Hematopoietic multipotent progenitor cell treated with erythropoietin and hydrocortisone succinate and interleukin-3 and kit ligand, for 17 days (in vitro differentiated cells): ENCODE measurements at regions not wholly inside any gene's neighbourhood (a gene's known extent, or its start where the extent isn't known, plus 50 kb on each side); places are given as distances from the start of the nearest gene placed in this dataset.
"Not testable (repeated sequence)": the region's sequence is repeated elsewhere in the genome, so short reads cannot be mapped to it uniquely, and the experiment has no call there.

Experiments
- DNase-seq: peaks from one replicate; pipeline ENCODE4 v3.0.0-alpha.2; 2015; ENCODE audit warnings: low spot score

- DNase-seq = no peak
Measured at GRCh38 chr7:34487391-34488115, 170.5 kb upstream of the NPSR1 start.

GRCh38 chr7:34488766-34489165 is 169.3 kb upstream of the NPSR1 start:
- DNase-seq = no peak

GRCh38 chr7:34491899-34492298 is 166.1 kb upstream of the NPSR1 start:
- no peak for DNase-seq

GRCh38 chr7:34493752-34494151 is 164.3 kb upstream of the NPSR1 start:
- DNase-seq = no peak

GRCh38 chr7:34497153-34497777 is 160.8 kb upstream of the NPSR1 start:
- no peak for DNase-seq

DNA sequence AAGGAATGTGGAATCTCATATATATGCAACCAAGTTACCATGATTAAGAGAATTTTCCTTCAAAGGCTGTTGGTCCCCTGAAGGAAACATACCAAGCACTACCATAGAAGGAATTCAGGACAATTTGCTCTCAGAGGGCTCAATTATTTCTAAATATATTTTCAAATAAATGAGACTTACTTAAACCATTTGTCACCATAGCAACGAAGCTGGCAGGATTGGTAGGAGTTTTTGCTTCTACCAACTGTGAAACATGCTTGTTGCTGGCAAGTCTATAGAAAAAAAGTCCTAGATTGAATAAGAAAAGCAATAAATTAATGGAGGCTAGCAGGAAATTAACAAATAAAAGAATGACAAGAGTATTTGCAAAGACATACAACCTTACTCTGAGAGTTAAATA is 156.9 kb upstream of the NPSR1 start:
- no peak for DNase-seq

DNA sequence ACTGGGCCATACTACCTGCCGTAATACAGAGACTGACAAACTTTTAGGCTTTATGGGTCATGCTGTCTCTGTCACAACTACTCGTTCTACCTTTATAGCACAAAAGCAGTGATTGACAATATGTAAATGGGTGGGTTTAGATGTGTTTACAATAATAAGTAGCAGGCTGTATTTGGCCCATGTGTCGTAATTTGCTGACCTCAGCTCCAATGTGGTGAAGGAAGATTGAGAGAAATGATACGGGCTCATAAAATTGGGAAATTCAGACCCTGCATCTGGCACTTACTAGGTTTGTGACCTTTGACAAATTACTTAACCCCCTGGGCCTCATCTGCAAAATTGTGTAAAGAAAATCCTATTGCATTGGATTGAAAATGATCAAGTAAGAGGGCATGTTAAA is 150.8 kb upstream of the NPSR1 start:
- no peak for DNase-seq

GRCh38 chr7:34523226-34523918 is 134.6 kb upstream of the NPSR1 start:
- no peak for DNase-seq

DNA sequence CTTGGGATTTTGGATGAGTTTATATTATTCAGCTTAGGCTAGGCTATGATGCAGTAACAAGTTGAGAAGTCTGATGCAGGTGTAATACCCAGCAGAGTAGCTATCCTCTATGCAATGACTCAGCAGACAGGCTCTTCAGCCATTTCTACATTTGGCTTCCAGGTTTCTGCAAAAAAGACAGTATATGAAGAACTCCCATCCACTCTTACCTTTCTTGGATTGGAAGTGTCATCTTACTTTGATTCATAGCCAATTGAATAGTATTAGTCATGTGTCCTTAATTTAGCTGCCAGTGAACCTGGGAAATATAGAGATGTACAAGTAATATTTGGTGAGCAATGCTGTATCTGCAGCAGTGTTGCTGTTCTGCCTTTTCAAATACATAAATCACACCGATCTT is 127.8 kb upstream of the NPSR1 start:
- no peak for DNase-seq

- DNase-seq = no peak
Measured at GRCh38 chr7:34539003-34539402, 119.0 kb upstream of the NPSR1 start.

- no peak for DNase-seq
Measured at GRCh38 chr7:34544621-34545020, 113.4 kb upstream of the NPSR1 start.

- DNase-seq = no peak
Measured at GRCh38 chr7:34550996-34551395, 107.0 kb upstream of the NPSR1 start.

GRCh38 chr7:34552502-34552901 is 105.5 kb upstream of the NPSR1 start:
- DNase-seq = no peak

GRCh38 chr7:34558022-34558421 is 100.0 kb upstream of the NPSR1 start:
- DNase-seq = no peak

DNA sequence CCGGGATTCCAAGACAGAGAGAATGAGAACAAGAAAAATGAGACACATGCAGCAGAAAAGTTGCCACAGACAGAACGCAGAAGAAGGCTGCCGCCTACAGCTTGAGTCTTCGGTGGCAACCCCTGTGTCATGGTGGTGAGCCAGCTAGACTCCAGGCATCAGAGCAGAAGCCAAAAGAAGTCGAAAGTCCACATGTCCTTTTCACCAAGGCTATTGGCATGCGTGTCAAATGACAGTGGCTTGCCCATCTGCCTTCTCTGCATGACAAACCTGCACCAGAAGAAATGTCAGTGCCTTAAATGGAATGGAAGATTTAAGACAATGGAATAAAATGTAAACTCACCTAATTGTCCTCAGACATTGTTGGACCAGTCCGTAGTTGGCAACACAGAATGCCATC is 93.9 kb upstream of the NPSR1 start:
- no peak for DNase-seq

DNA sequence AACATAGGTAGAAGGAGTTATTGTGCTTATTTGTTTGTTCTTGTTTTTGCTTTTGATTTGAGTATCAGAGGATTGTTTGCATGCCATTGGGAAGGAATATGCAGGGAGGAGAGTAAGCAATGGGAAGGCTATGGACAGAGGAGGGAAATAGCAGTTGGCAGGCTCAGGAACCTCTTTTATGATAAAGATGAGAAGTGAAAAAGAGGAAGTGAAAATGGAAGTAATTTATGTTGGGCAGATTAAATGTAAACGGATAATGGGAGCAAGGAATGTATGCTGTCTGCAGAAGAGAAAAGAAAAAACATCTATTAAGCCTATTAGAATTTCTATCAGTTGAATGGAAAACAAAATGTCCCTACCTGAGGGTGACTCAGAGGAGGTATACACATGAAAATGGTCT is 90.1 kb upstream of the NPSR1 start:
- no peak for DNase-seq

DNA sequence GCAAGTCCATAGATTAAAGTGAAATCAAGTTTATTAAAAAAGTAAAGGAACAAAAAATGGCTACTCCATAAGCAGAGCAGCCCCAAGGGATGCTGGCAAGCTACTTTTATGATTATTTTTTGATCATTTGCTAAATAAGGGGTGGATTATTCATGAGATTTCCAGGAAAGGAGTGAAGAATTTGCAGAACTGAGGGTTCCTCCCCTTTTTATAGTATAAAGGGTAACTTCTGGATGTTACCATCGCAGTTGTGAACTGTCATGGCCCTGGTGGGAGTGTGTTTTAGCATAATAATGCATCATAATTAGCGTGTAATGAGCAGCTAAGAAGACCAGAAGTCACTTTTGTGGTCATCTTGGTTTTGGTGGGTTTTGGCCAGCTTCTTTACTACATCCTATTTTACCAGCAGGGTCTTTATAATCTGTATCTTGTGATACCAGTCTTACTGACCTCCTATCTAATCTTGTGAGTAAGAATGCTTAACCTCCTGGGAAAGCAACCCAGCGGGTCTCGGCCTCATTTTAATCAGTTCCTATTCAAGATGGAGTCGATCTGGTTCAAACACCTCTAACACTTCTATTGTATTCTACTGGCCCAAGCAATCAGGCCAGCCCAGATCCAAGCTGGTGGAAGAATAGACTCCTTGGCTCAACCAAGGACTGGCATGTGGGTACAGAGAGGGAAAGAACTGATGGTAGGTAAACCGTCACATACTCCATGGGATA is 87.9 kb upstream of the NPSR1 start:
- DNase-seq = no peak

- no peak for DNase-seq
Measured at GRCh38 chr7:34575006-34575405, 83.0 kb upstream of the NPSR1 start.

DNA sequence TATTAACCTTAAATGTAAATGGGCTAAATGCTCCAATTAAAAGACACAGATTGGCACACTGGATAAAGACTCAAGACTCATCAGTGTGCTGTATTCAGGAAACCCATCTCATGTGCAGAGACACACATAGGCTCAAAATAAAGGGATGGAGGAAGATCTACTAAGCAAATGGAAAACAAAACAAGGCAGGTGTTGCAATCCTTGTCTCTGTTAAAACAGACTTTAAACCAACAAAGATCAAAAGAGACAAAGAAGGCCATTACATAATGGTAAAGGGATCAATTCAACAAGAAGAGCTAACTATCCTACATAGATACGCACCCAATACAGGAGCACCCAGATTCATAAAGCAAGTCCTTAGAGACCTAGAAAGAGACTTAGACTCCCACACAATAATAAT is 80.1 kb upstream of the NPSR1 start:
- DNase-seq = not testable (repeated sequence)

DNA sequence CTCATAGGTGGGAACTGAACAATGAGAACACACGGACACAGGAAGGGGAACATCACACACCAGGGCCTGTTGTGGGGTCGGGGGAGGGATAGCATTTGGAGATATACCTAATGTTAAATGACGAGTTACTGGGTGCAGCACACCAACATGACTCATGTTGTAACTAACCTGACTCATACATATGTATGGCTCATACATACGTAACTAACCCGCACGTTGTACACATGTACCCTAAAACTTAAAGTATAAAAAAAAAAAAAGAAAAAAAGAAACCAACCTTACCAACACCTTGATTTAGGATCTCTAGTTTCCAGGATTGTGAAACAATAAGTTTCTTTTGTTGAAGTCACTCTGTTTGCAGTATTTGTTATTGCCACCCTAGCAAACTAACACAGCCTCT is 76.3 kb upstream of the NPSR1 start:
- DNase-seq = not testable (repeated sequence)

- DNase-seq = no peak
Measured at GRCh38 chr7:34584526-34584925, 73.5 kb upstream of the NPSR1 start.

GRCh38 chr7:34596887-34597286 is 61.1 kb upstream of the NPSR1 start:
- DNase-seq = no peak
